ENCODE measurements at regions not wholly inside any gene's neighbourhood (a gene's known extent, or its start where the extent isn't known, plus 50 kb on each side); places are given as distances from the start of the nearest gene placed in this dataset.

DNA sequence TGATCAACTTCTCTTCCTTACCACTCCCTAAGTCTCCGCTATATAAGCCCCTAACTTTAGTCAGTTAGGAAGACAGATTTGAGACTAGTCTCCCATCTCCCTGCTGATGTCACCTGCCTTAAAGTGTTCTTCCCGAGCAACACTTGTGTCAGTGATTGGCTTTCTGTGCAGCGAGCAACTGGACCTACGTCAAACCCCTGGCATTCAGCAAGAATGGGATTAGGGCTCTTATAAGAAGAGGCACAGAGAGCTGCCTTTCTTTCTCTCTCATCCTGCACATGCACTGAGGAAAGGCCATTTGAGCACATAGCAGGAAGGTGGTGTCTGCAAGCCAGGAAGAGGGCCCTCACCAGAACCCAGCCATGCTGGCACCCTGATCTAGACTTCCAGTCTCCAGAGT lies 116.6 kb upstream of the THY1 start:
- intact Hi-C loops (cut with DNase I; ENCODE audit: low total_unique reads), result no loop called here
- no peak for TF ChIP-seq CTCF (IDR thresholded peaks at IDR 0.05)
- TF ChIP-seq POLR2A (IDR thresholded peaks at IDR 0.05), result no peak
- peak in 1 of 2 donors; percentile 23 for DNase-seq (ENCODE audit: low spot score in 2 of 2)
- WGBS, 2 donors, result 90 to 97% methylated on average over 4 of the region's 4 CpGs
- no peak overlapping the region for H3K4me3 ChIP-seq (ENCODE audit: low read depth, poor library complexity, severe bottlenecking)

GRCh38 chr11:119538753-119539152 lies 115.8 kb upstream of the THY1 start:
- DNase-seq (ENCODE audit: low spot score in 2 of 2), result peak in 1 of 2 donors; percentile 32
- H3K4me3 ChIP-seq (ENCODE audit: low read depth, poor library complexity, severe bottlenecking), result no peak overlapping the region
- no peak for TF ChIP-seq POLR2A (IDR thresholded peaks at IDR 0.05)
- intact Hi-C loops (cut with DNase I; ENCODE audit: low total_unique reads), result no loop called here
- 78 to 83% methylated on average over 2 of the region's 2 CpGs for WGBS, 2 donors

- H3K4me3 ChIP-seq (ENCODE audit: low read depth, poor library complexity, severe bottlenecking), result no peak overlapping the region
- TF ChIP-seq CTCF (IDR thresholded peaks at IDR 0.05) (no peak), POLR2A (IDR thresholded peaks at IDR 0.05) (no peak)
- intact Hi-C loops (cut with DNase I; ENCODE audit: low total_unique reads), result no loop called here
- peak in 1 of 2 donors; percentile 8 for DNase-seq (ENCODE audit: low spot score in 2 of 2)
- 60 to 61% methylated on average over 12 of the region's 12 CpGs for WGBS, 2 donors
Observed at GRCh38 chr11:119537306-119538253, 114.6 kb upstream of the THY1 start.

DNA sequence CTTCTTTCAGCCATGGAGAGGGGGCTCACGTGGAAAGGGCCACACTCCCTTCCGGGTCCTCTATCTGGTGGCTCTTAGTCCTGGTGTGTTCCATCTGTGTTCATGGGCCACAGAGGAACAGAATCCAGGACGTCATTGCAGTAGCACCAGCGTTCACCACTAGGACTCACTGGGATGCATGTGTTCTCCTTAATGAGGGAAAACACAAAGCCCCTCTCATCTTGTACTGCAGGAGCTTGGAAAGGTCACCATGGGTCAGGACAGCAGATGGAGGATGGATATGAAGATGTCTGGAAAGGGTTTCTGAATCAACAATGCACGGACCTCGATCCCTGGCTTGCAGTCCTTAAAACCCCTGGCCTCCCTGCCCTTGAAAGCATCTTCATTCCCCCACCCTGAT lies 113.8 kb upstream of the THY1 start:
- no peak for TF ChIP-seq POLR2A (IDR thresholded peaks at IDR 0.05)
- TF ChIP-seq CTCF (IDR thresholded peaks at IDR 0.05), result no peak
- no peak for DNase-seq (ENCODE audit: low spot score in 2 of 2)
- intact Hi-C loops (cut with DNase I; ENCODE audit: low total_unique reads), result no loop called here
- H3K4me3 ChIP-seq (ENCODE audit: low read depth, poor library complexity, severe bottlenecking), result no peak overlapping the region
- 85 to 88% methylated on average over 6 of the region's 6 CpGs for WGBS, 2 donors

- intact Hi-C loops (cut with DNase I; ENCODE audit: low total_unique reads), result no loop called here
- 29 to 47% methylated on average over 8 to 13 of the region's 13 CpGs for WGBS, 2 donors
- DNase-seq (ENCODE audit: low spot score in 2 of 2), result peak; percentile 65 to 94
- H3K4me3 ChIP-seq (ENCODE audit: low read depth, poor library complexity, severe bottlenecking), result no peak overlapping the region
- TF ChIP-seq POLR2A (IDR thresholded peaks at IDR 0.05), result no peak
- TF ChIP-seq CTCF (IDR thresholded peaks at IDR 0.05), result no peak
Observed at GRCh38 chr11:119533921-119534736, 111.2 kb upstream of the THY1 start.

GRCh38 chr11:119533462-119533861 lies 110.5 kb upstream of the THY1 start:
- DNase-seq (ENCODE audit: low spot score in 2 of 2), result no peak
- H3K4me3 ChIP-seq (ENCODE audit: low read depth, poor library complexity, severe bottlenecking), result no peak overlapping the region
- intact Hi-C loops (cut with DNase I; ENCODE audit: low total_unique reads), result no loop called here
- no peak for TF ChIP-seq POLR2A (IDR thresholded peaks at IDR 0.05)
- no peak for TF ChIP-seq CTCF (IDR thresholded peaks at IDR 0.05)
- 40 to 58% methylated on average over 10 of the region's 10 CpGs for WGBS, 2 donors

Data from lower leg skin (tissue), 4 donors.